A549 (cell line): ENCODE measurements at regions not wholly inside any gene's neighbourhood (a gene's known extent, or its start where the extent isn't known, plus 50 kb on each side); places are given as distances from the start of the nearest gene placed in this dataset.

Experiments
- ATAC-seq, 2 experiments: fragments of 200-7000 bp in 1 of 2; fragments of >200 bp in 1 of 2; cut with Nextera tagmentation in 1 of 2; cut with Tn5 transposase in 1 of 2; 3 replicates each; pipeline versions ENCODE4 v1.8.0 to v1.9.1; 2018 to 2020; ENCODE audit warnings: mild to moderate bottlenecking in 1 of 2, moderate library complexity in 1 of 2
- CTCF ChIA-PET: fragments of 300-600 bp; sonication (Branson Sonifier 250); formaldehyde crosslinking; extraction: SDS; loops from one replicate; lab custom pipeline; 2021; ENCODE audit warnings: antibody characterized with exemption, inconsistent platforms; lab: Yijun Ruan, JAX
- POLR2A ChIA-PET: fragments of 350-600 bp; formaldehyde crosslinking; extraction: SDS; loops from one replicate; lab custom pipeline; 2021; ENCODE audit warnings: antibody characterized with exemption, inconsistent platforms; lab: Yijun Ruan, JAX
- DNase-seq, 2 experiments: peaks; one replicate each; pipeline versions ENCODE4 v3.0.0 to v3.0.0-alpha.2; 2011 to 2016; ENCODE audit warnings: low read depth in 1 of 2, low spot score in 1 of 2
- FAIRE-seq: peaks from 2 replicates; lab custom pipeline; 2011; peaks lifted over from hg19 to GRCh38; lab: Jason Lieb, UNC
- H3K27ac ChIP-seq, 2 experiments: fragments of >200 bp; sonication (Bioruptor Twin); formaldehyde crosslinking; 3 replicates each; pipeline ENCODE4 v1.5.1; 2016 to 2017
- H3K4me1 ChIP-seq: fragments of >200 bp; sonication (Bioruptor Twin); formaldehyde crosslinking; 3 replicates; pipeline ENCODE4 v1.6.1; 2016
- H3K4me2 ChIP-seq: fragments of >200 bp; sonication (Bioruptor Twin); formaldehyde crosslinking; 3 replicates; pipeline ENCODE4 v1.6.1; 2016
- H3K4me3 ChIP-seq: fragments of >200 bp; sonication (Bioruptor Twin); formaldehyde crosslinking; 3 replicates; pipeline ENCODE4 v1.5.1; 2016
- H3K9me3 ChIP-seq: fragments of >200 bp; sonication (Bioruptor Twin); formaldehyde crosslinking; 3 replicates; pipeline ENCODE4 v1.6.1; 2016
- CBX2 ChIP-seq: fragments of 200-600 bp; sonication (generic); IDR thresholded peaks from 2 replicates; pipeline ENCODE4 v1.6.1; 2016; ENCODE audit warnings: low read depth, mild to moderate bottlenecking, borderline replicate concordance
- CBX8 ChIP-seq: fragments of 200-600 bp; sonication (generic); IDR thresholded peaks from 2 replicates; pipeline ENCODE4 v1.6.1; 2016
- CEBPB ChIP-seq, 2 experiments: fragments of >200 bp in 1 of 2; sonication (Bioruptor Twin) in 1 of 2; formaldehyde crosslinking in 1 of 2; IDR thresholded peaks; 2 replicates each; pipeline ENCODE4 v1.6.1; 2012 to 2016
- CHD2 ChIP-seq: fragments of 150-350 bp; IDR thresholded peaks from 2 replicates; pipeline ENCODE4 v1.6.1; 2014; ENCODE audit warnings: low read length; ENCODE audit not compliant: partially characterized antibody
- EP300 ChIP-seq, 2 experiments: fragments of >200 bp; sonication (Bioruptor Twin); formaldehyde crosslinking; IDR thresholded peaks; 2 replicates in 1 of 2; 3 replicates in 1 of 2; pipeline ENCODE4 v1.6.1; 2016 to 2017
- GATA3 ChIP-seq: IDR thresholded peaks from 2 replicates; pipeline ENCODE4 v1.6.1; 2012; ENCODE audit warnings: borderline replicate concordance
- HDAC2 ChIP-seq: fragments of 200-600 bp; sonication (generic); IDR thresholded peaks from 2 replicates; pipeline ENCODE4 v1.6.1; 2016
- HEYL ChIP-seq: fragments of 250-450 bp; sonication (Bioruptor Pico); IDR thresholded peaks from 2 replicates; pipeline ENCODE4 v1.8.0; 2021; ENCODE audit warnings: mild to moderate bottlenecking, moderate library complexity
- HOXA7 ChIP-seq: fragments of 250-450 bp; sonication (Bioruptor Pico); IDR thresholded peaks from 2 replicates; pipeline ENCODE4 v1.5.0; 2020; ENCODE audit warnings: mild to moderate bottlenecking, moderate library complexity
- HOXB5 ChIP-seq: fragments of 250-450 bp; sonication (Bioruptor Pico); IDR thresholded peaks from 2 replicates; pipeline ENCODE4 v1.5.0; 2020; ENCODE audit warnings: mild to moderate bottlenecking, moderate library complexity
- JUNB ChIP-seq: fragments of >200 bp; sonication (Bioruptor Twin); formaldehyde crosslinking; IDR thresholded peaks from 2 replicates; pipeline ENCODE4 v1.6.1; 2016
- MYC ChIP-seq: IDR thresholded peaks from 2 replicates; pipeline ENCODE4 v1.6.1; 2012; ENCODE audit warnings: mild to moderate bottlenecking, inconsistent platforms, low read length, improper control_type of control experiment, borderline replicate concordance
- NFE2L2 ChIP-seq: fragments of 150-350 bp; conservative IDR thresholded peaks from 2 replicates; pipeline ENCODE4 v1.6.1; 2014; ENCODE audit warnings: low read length
- NPAS2 ChIP-seq: fragments of 250-450 bp; sonication (Bioruptor Pico); IDR thresholded peaks from 2 replicates; pipeline ENCODE4 v1.8.0; 2022; ENCODE audit warnings: mild to moderate bottlenecking, moderate library complexity, borderline replicate concordance
- RFX5 ChIP-seq: fragments of 450-650 bp; IDR thresholded peaks from 2 replicates; pipeline ENCODE4 v1.7.1; 2014; ENCODE audit warnings: antibody characterized with exemption, mild to moderate bottlenecking, moderate library complexity
- SMC3 ChIP-seq: fragments of >200 bp; sonication (Bioruptor Twin); formaldehyde crosslinking; IDR thresholded peaks from 3 replicates; pipeline ENCODE4 v1.6.1; 2018; ENCODE audit warnings: inconsistent platforms
- ZC3H11A ChIP-seq: fragments of 450-650 bp; IDR thresholded peaks from 2 replicates; pipeline ENCODE4 v1.6.1; 2014; ENCODE audit warnings: antibody characterized with exemption, mild to moderate bottlenecking
- ZNF302 ChIP-seq: fragments of 250-450 bp; sonication (Bioruptor Pico); IDR thresholded peaks from 2 replicates; pipeline ENCODE4 v1.9.0; 2021; ENCODE audit warnings: inconsistent platforms, mild to moderate bottlenecking, moderate library complexity
- WGBS: methylation state at CpG from one replicate; pipeline ENCODE4 v1.1.6; 2017; ENCODE audit errors: missing lambda C conversion rate; 5-methylcytosine and 5-hydroxymethylcytosine counted together
- TF ChIP-seq, protein P1 (sequence below): IDR thresholded peaks from 2 replicates; pipeline ENCODE4 v1.6.1; 2012
- TF ChIP-seq, protein P2 (sequence below): fragments of >200 bp; sonication (Bioruptor Twin); formaldehyde crosslinking; IDR thresholded peaks from 3 replicates; pipeline ENCODE4 v1.5.1; 2016
- TF ChIP-seq, protein P3 (sequence below): fragments of 250-450 bp; sonication (Bioruptor Pico); IDR thresholded peaks from 2 replicates; pipeline ENCODE4 v1.5.0; 2020; ENCODE audit warnings: low read depth, mild to moderate bottlenecking, moderate library complexity
- TF ChIP-seq, protein P4 (sequence below): fragments of >200 bp; sonication (Bioruptor Twin); formaldehyde crosslinking; IDR thresholded peaks from 2 replicates; pipeline ENCODE4 v1.6.1; 2016
- TF ChIP-seq, protein P5 (sequence below): fragments of >200 bp; sonication (Bioruptor Twin); formaldehyde crosslinking; IDR thresholded peaks from 3 replicates; pipeline ENCODE4 v1.6.1; 2016
- TF ChIP-seq, protein P6 (sequence below): IDR thresholded peaks from 2 replicates; pipeline ENCODE4 v1.6.1; 2012

DNA sequence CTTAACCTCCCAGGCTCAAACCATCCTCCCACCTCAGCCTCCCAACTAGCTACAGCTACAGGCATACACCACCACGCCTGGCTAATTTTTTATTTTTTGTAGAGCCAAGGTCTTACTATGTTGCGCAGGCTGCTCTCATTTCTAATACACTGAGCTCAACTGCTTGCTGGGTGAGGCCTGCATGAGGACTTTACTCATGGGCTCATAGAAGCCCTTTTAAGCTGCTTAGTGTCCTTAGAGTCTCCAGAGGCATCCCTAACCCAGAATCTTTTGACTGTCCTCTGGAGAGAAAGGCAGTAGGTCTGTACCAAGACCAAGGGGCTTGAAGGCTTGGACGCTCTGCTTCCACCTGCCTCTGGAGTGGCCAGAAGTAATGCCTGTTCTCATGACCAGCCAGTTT lies 141.6 kb downstream of the TM9SF2 start (continued):
- TF ChIP-seq, protein P1, sequence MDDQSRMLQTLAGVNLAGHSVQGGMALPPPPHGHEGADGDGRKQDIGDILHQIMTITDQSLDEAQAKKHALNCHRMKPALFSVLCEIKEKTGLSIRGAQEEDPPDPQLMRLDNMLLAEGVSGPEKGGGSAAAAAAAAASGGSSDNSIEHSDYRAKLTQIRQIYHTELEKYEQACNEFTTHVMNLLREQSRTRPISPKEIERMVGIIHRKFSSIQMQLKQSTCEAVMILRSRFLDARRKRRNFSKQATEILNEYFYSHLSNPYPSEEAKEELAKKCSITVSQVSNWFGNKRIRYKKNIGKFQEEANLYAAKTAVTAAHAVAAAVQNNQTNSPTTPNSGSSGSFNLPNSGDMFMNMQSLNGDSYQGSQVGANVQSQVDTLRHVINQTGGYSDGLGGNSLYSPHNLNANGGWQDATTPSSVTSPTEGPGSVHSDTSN, result no peak
- TF ChIP-seq HEYL (CRISPR knock-in tag), result no peak
- TF ChIP-seq NPAS2 (CRISPR knock-in tag), result no peak
- TF ChIP-seq, protein P2, sequence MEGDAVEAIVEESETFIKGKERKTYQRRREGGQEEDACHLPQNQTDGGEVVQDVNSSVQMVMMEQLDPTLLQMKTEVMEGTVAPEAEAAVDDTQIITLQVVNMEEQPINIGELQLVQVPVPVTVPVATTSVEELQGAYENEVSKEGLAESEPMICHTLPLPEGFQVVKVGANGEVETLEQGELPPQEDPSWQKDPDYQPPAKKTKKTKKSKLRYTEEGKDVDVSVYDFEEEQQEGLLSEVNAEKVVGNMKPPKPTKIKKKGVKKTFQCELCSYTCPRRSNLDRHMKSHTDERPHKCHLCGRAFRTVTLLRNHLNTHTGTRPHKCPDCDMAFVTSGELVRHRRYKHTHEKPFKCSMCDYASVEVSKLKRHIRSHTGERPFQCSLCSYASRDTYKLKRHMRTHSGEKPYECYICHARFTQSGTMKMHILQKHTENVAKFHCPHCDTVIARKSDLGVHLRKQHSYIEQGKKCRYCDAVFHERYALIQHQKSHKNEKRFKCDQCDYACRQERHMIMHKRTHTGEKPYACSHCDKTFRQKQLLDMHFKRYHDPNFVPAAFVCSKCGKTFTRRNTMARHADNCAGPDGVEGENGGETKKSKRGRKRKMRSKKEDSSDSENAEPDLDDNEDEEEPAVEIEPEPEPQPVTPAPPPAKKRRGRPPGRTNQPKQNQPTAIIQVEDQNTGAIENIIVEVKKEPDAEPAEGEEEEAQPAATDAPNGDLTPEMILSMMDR, result no peak
- TF ChIP-seq CBX2, result no peak
- no peak for TF ChIP-seq NFE2L2
- TF ChIP-seq MYC, result no peak
- TF ChIP-seq, protein P3, sequence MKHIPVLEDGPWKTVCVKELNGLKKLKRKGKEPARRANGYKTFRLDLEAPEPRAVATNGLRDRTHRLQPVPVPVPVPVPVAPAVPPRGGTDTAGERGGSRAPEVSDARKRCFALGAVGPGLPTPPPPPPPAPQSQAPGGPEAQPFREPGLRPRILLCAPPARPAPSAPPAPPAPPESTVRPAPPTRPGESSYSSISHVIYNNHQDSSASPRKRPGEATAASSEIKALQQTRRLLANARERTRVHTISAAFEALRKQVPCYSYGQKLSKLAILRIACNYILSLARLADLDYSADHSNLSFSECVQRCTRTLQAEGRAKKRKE (CRISPR knock-in tag), result no peak
- no peak for TF ChIP-seq HDAC2

DNA sequence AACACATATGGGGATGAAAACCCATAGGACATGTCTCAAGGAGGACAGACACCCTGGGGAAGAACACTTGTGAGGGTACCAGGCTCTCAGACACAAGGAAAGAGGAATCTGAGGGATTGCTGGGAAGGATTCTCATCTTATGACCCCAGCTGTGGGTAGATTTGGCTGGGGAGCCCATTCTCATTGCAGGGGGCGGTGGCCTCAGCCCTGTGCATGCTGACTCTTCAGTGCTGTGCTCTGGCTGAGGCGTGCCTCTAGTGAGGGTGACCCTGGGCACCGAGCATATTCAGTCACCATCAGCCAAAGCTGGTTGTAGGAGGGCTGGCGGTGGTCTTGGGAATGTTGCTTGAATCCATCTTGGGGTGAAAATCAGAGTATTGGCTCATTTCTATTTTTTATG lies 140.7 kb downstream of the TM9SF2 start:
- no peak overlapping the region for H3K4me3 ChIP-seq
- H3K9me3 ChIP-seq, result no peaks in the 10 kb centered on the region
- POLR2A ChIA-PET, result no interaction called here
- H3K4me1 ChIP-seq, result no peaks in the 10 kb centered on the region
- CTCF ChIA-PET, result no interaction called here
- WGBS, result 88% methylated on average over 4 of the region's 4 CpGs
- no peak for FAIRE-seq
- H3K27ac ChIP-seq, result no peak overlapping the region
- no peak for DNase-seq
- no peak for ATAC-seq
- no peak for TF ChIP-seq JUNB
- TF ChIP-seq HOXA7 (CRISPR knock-in tag), result no peak
- no peak for TF ChIP-seq SMC3
- TF ChIP-seq, protein P4, sequence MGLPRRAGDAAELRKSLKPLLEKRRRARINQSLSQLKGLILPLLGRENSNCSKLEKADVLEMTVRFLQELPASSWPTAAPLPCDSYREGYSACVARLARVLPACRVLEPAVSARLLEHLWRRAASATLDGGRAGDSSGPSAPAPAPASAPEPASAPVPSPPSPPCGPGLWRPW, result no peak
- no peak for TF ChIP-seq EP300 (IDR thresholded peaks at IDR 0.05)
- TF ChIP-seq GATA3, result no peak
- TF ChIP-seq HOXB5 (CRISPR knock-in tag), result no peak
- TF ChIP-seq CHD2, result no peak
- TF ChIP-seq ZC3H11A, result no peak
- TF ChIP-seq NFE2L2, result no peak
- TF ChIP-seq, protein P2, result no peak
- no peak for TF ChIP-seq CEBPB (IDR thresholded peaks at IDR 0.05)
- no peak for TF ChIP-seq ZNF302 (CRISPR knock-in tag)
- TF ChIP-seq RFX5, result no peak
- TF ChIP-seq, protein P5, sequence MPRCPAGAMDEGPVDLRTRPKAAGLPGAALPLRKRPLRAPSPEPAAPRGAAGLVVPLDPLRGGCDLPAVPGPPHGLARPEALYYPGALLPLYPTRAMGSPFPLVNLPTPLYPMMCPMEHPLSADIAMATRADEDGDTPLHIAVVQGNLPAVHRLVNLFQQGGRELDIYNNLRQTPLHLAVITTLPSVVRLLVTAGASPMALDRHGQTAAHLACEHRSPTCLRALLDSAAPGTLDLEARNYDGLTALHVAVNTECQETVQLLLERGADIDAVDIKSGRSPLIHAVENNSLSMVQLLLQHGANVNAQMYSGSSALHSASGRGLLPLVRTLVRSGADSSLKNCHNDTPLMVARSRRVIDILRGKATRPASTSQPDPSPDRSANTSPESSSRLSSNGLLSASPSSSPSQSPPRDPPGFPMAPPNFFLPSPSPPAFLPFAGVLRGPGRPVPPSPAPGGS, result no peak
- no peak for TF ChIP-seq CBX8
- TF ChIP-seq HDAC2, result no peak
- TF ChIP-seq HEYL (CRISPR knock-in tag), result no peak
- TF ChIP-seq, protein P6, sequence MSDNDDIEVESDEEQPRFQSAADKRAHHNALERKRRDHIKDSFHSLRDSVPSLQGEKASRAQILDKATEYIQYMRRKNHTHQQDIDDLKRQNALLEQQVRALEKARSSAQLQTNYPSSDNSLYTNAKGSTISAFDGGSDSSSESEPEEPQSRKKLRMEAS, result no peak
- no peak overlapping the region for H3K4me2 ChIP-seq
